Panc1 (cell line): ENCODE measurements at regions not wholly inside any gene's neighbourhood (a gene's known extent, or its start where the extent isn't known, plus 50 kb on each side); places are given as distances from the start of the nearest gene placed in this dataset.

ENCODE experiments used
- POLR2AphosphoS5 ChIP-seq: IDR thresholded peaks from 2 replicates; pipeline ENCODE4 v1.6.1; 2012; ENCODE audit warnings: mild to moderate bottlenecking, low read depth, low read length, moderate library complexity
- SIN3A ChIP-seq: IDR thresholded peaks from 2 replicates; pipeline ENCODE4 v1.6.1; 2012; ENCODE audit warnings: low read depth, mild to moderate bottlenecking, low read length, moderate library complexity, borderline replicate concordance; ENCODE audit not compliant: insufficient read depth
- TF ChIP-seq, protein P1 (sequence below): fragments of 450-650 bp; IDR thresholded peaks from 2 replicates; pipeline ENCODE4 v1.5.1; 2017; ENCODE audit warnings: mild to moderate bottlenecking
- TF ChIP-seq, protein P2 (sequence below), 2 experiments: IDR thresholded peaks; 2 replicates each; pipeline ENCODE4 v1.6.1; 2011 to 2012; ENCODE audit warnings: low read depth in 2 of 2, control low read depth in 1 of 2, low read length in 1 of 2, mild to moderate bottlenecking in 1 of 2, moderate library complexity in 1 of 2; ENCODE audit not compliant: insufficient read depth in 1 of 2

DNA sequence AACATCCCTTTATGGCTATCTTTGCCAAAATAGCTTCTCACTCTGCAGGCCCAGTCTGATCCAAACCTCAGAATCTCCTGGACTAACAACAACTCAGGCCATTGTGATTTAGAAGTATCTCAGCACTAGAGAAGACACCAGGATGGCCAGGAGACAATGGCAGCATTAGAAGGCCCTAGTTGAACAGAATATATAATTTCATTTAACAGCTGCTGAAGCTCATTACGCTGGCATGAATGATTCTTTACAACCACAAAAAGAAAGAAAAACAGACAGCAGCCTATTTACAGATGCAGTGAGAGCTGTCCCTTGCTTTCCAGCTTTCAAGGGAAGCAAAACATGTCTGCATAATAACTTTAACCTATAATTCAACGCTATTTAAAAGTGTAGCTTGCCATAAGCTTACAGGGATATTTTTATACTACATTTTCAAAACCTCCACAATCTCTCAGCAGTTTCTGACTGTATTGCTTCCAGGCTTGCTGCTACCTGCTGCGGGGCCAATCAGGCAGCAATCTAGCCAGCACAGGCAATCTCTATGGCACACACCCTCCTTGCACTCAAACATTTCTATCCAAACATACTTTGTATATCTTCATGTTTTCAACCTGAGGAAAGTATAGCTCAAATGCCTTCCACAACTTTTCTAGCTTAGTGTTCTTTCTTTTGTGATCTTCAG lies 107.3 kb downstream of the OGFRL1 start:
- TF ChIP-seq, protein P1, sequence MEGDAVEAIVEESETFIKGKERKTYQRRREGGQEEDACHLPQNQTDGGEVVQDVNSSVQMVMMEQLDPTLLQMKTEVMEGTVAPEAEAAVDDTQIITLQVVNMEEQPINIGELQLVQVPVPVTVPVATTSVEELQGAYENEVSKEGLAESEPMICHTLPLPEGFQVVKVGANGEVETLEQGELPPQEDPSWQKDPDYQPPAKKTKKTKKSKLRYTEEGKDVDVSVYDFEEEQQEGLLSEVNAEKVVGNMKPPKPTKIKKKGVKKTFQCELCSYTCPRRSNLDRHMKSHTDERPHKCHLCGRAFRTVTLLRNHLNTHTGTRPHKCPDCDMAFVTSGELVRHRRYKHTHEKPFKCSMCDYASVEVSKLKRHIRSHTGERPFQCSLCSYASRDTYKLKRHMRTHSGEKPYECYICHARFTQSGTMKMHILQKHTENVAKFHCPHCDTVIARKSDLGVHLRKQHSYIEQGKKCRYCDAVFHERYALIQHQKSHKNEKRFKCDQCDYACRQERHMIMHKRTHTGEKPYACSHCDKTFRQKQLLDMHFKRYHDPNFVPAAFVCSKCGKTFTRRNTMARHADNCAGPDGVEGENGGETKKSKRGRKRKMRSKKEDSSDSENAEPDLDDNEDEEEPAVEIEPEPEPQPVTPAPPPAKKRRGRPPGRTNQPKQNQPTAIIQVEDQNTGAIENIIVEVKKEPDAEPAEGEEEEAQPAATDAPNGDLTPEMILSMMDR: no peak
- TF ChIP-seq POLR2AphosphoS5 (no peak; the same call in 1 of the 2 replicates), SIN3A (no peak)
- TF ChIP-seq, protein P2, sequence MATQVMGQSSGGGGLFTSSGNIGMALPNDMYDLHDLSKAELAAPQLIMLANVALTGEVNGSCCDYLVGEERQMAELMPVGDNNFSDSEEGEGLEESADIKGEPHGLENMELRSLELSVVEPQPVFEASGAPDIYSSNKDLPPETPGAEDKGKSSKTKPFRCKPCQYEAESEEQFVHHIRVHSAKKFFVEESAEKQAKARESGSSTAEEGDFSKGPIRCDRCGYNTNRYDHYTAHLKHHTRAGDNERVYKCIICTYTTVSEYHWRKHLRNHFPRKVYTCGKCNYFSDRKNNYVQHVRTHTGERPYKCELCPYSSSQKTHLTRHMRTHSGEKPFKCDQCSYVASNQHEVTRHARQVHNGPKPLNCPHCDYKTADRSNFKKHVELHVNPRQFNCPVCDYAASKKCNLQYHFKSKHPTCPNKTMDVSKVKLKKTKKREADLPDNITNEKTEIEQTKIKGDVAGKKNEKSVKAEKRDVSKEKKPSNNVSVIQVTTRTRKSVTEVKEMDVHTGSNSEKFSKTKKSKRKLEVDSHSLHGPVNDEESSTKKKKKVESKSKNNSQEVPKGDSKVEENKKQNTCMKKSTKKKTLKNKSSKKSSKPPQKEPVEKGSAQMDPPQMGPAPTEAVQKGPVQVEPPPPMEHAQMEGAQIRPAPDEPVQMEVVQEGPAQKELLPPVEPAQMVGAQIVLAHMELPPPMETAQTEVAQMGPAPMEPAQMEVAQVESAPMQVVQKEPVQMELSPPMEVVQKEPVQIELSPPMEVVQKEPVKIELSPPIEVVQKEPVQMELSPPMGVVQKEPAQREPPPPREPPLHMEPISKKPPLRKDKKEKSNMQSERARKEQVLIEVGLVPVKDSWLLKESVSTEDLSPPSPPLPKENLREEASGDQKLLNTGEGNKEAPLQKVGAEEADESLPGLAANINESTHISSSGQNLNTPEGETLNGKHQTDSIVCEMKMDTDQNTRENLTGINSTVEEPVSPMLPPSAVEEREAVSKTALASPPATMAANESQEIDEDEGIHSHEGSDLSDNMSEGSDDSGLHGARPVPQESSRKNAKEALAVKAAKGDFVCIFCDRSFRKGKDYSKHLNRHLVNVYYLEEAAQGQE (IDR thresholded peaks at IDR 0.05; ENCODE audit: insufficient read depth in 1 of 2, low read depth in 2 of 2, low read length in 1 of 2): no peak
